ENCODE measurements at regions not wholly inside any gene's neighbourhood (a gene's known extent, or its start where the extent isn't known, plus 50 kb on each side); places are given as distances from the start of the nearest gene placed in this dataset.
"Not testable (repeated sequence)": the region's sequence is repeated elsewhere in the genome, so short reads cannot be mapped to it uniquely, and the experiment has no call there.

DNA sequence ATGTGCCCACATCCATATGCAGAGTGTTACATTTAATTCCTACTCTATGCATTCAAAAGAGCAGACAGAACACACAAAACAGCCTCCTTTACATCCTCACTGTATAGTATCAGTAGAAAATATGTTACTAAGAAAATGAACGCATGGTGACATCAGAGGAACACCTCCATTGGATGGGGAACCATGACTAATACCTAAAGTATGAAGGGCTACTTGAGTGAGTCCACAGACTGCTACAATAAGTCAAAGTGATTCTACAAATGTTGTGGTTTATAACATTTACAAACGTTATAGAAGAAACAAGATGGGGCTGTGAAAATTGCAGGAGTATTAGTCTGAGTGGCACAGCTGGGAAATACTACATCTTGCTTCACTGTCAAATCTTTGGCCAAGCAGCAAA is 1830.9 kb upstream of the PIK3C3 start:
- no peak for DNase-seq
- H3K36me3 ChIP-seq (ENCODE audit: control insufficient read depth in 2 of 3, insufficient read depth in 3 of 3, low read length in 3 of 3) = no peaks in the 10 kb centered on the region

GRCh38 chr18:40120796-40121391 is 1834.1 kb upstream of the PIK3C3 start:
- FAIRE-seq = no peak
- Histone ChIP-seq H3K27ac (ENCODE audit: low read depth in 2 of 2, low read length in 2 of 2) (no peak overlapping the region), H3K9me3 (ENCODE audit: control insufficient read depth in 2 of 3, insufficient read depth in 1 of 3, low read length in 3 of 3) (no peaks in the 10 kb centered on the region), H3K4me3 (ENCODE audit: low read length in 3 of 3) (no peak overlapping the region), H3K36me3 (ENCODE audit: control insufficient read depth in 2 of 3, insufficient read depth in 3 of 3, low read length in 3 of 3) (no peaks in the 10 kb centered on the region), H3K27me3 (ENCODE audit: control insufficient read depth, insufficient read depth, low read length) (no peaks in the 10 kb centered on the region), H3K4me1 (ENCODE audit: control insufficient read depth in 2 of 3, insufficient read depth in 2 of 3, low read depth in 1 of 3, low read length in 3 of 3) (no peaks in the 10 kb centered on the region), H3K9ac (ENCODE audit: low read length in 3 of 3) (no peak overlapping the region)
- DNase-seq = no peak
- intact Hi-C loops (cut with DNase I) = no loop called here
- TF ChIP-seq, protein P1, sequence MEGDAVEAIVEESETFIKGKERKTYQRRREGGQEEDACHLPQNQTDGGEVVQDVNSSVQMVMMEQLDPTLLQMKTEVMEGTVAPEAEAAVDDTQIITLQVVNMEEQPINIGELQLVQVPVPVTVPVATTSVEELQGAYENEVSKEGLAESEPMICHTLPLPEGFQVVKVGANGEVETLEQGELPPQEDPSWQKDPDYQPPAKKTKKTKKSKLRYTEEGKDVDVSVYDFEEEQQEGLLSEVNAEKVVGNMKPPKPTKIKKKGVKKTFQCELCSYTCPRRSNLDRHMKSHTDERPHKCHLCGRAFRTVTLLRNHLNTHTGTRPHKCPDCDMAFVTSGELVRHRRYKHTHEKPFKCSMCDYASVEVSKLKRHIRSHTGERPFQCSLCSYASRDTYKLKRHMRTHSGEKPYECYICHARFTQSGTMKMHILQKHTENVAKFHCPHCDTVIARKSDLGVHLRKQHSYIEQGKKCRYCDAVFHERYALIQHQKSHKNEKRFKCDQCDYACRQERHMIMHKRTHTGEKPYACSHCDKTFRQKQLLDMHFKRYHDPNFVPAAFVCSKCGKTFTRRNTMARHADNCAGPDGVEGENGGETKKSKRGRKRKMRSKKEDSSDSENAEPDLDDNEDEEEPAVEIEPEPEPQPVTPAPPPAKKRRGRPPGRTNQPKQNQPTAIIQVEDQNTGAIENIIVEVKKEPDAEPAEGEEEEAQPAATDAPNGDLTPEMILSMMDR (IDR thresholded peaks at IDR 0.05; ENCODE audit: borderline replicate concordance, extremely low read depth, insufficient read depth) = no peak

More for the DNA sequence above, 1830.9 kb upstream of the PIK3C3 start:
- no peak overlapping the region for H3K27ac ChIP-seq (ENCODE audit: low read depth in 2 of 2, low read length in 2 of 2)
- intact Hi-C loops (cut with DNase I) = no loop called here
- no peaks in the 10 kb centered on the region for H3K9me3 ChIP-seq (ENCODE audit: control insufficient read depth in 2 of 3, insufficient read depth in 1 of 3, low read length in 3 of 3)
- no peak overlapping the region for H3K4me3 ChIP-seq (ENCODE audit: low read length in 3 of 3)
- H3K27me3 ChIP-seq (ENCODE audit: control insufficient read depth, insufficient read depth, low read length) = no peaks in the 10 kb centered on the region
- H3K9ac ChIP-seq (ENCODE audit: low read length in 3 of 3) = no peak overlapping the region
- no peak for FAIRE-seq
- no peaks in the 10 kb centered on the region for H3K4me1 ChIP-seq (ENCODE audit: control insufficient read depth in 2 of 3, insufficient read depth in 2 of 3, low read depth in 1 of 3, low read length in 3 of 3)
- TF ChIP-seq, protein P1 (IDR thresholded peaks at IDR 0.05; ENCODE audit: borderline replicate concordance, extremely low read depth, insufficient read depth) = no peak

- DNase-seq = no peak
- Histone ChIP-seq H3K27me3 (ENCODE audit: control insufficient read depth, insufficient read depth, low read length) (no peaks in the 10 kb centered on the region), H3K9me3 (ENCODE audit: control insufficient read depth in 2 of 3, insufficient read depth in 1 of 3, low read length in 3 of 3) (no peaks in the 10 kb centered on the region), H3K4me1 (ENCODE audit: control insufficient read depth in 2 of 3, insufficient read depth in 2 of 3, low read depth in 1 of 3, low read length in 3 of 3) (no peaks in the 10 kb centered on the region), H3K9ac (ENCODE audit: low read length in 3 of 3) (no peak overlapping the region), H3K36me3 (ENCODE audit: control insufficient read depth in 2 of 3, insufficient read depth in 3 of 3, low read length in 3 of 3) (no peaks in the 10 kb centered on the region), H3K4me3 (ENCODE audit: low read length in 3 of 3) (no peak overlapping the region), H3K27ac (ENCODE audit: low read depth in 2 of 2, low read length in 2 of 2) (no peak overlapping the region)
- intact Hi-C loops (cut with DNase I) = no loop called here
- no peak for FAIRE-seq
- TF ChIP-seq, protein P1 (IDR thresholded peaks at IDR 0.05; ENCODE audit: borderline replicate concordance, extremely low read depth, insufficient read depth) = no peak
These were observed 1834.7 kb upstream of the PIK3C3 start for GRCh38 chr18:40120356-40120755.

GRCh38 chr18:40119581-40119980 is 1835.5 kb upstream of the PIK3C3 start:
- H3K9me3 ChIP-seq (ENCODE audit: control insufficient read depth in 2 of 3, insufficient read depth in 1 of 3, low read length in 3 of 3); H3K36me3 ChIP-seq (ENCODE audit: control insufficient read depth in 2 of 3, insufficient read depth in 3 of 3, low read length in 3 of 3); H3K4me1 ChIP-seq (ENCODE audit: control insufficient read depth in 2 of 3, insufficient read depth in 2 of 3, low read depth in 1 of 3, low read length in 3 of 3); H3K4me3 ChIP-seq (ENCODE audit: low read length in 3 of 3); H3K27me3 ChIP-seq (ENCODE audit: control insufficient read depth, insufficient read depth, low read length); H3K9ac ChIP-seq (ENCODE audit: low read length in 3 of 3); DNase-seq; H3K27ac ChIP-seq (ENCODE audit: low read depth in 2 of 2, low read length in 2 of 2); intact Hi-C loops (cut with DNase I); FAIRE-seq: not testable (repeated sequence)
